ENCODE measurements at regions not wholly inside any gene's neighbourhood (a gene's known extent, or its start where the extent isn't known, plus 50 kb on each side); places are given as distances from the start of the nearest gene placed in this dataset.

DNA sequence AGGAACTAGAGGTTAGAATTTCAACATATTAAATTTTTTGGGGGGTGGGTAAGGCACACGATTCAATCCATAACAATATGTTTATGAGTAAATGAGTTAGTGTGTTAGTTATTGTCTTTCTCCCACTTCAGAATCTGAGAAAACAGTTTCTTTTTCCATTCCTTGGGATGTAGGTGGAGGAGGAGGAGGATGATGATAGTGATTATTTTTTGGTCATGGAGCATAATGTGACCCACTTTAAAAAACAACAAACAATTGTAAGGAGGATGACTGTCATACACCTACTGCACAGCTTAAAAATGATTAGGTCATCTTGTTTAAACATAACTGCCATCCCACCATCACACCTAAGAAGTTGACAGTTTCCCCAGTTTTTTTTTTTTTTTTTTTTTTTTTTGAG, 148.7 kb downstream of the CDRT15L2 start:
- TF ChIP-seq, protein P1, sequence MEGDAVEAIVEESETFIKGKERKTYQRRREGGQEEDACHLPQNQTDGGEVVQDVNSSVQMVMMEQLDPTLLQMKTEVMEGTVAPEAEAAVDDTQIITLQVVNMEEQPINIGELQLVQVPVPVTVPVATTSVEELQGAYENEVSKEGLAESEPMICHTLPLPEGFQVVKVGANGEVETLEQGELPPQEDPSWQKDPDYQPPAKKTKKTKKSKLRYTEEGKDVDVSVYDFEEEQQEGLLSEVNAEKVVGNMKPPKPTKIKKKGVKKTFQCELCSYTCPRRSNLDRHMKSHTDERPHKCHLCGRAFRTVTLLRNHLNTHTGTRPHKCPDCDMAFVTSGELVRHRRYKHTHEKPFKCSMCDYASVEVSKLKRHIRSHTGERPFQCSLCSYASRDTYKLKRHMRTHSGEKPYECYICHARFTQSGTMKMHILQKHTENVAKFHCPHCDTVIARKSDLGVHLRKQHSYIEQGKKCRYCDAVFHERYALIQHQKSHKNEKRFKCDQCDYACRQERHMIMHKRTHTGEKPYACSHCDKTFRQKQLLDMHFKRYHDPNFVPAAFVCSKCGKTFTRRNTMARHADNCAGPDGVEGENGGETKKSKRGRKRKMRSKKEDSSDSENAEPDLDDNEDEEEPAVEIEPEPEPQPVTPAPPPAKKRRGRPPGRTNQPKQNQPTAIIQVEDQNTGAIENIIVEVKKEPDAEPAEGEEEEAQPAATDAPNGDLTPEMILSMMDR (IDR thresholded peaks at IDR 0.05; ENCODE audit: low read length) = no peak
- no peak for TF ChIP-seq EZH2 (optimal IDR thresholded peaks at IDR 0.05; ENCODE audit: low read depth, low read length)

All from MM.1S (cell line).